SU-DHL-6 (cell line): ENCODE measurements at regions not wholly inside any gene's neighbourhood (a gene's known extent, or its start where the extent isn't known, plus 50 kb on each side); places are given as distances from the start of the nearest gene placed in this dataset.

Experiments used
- CTCF ChIP-seq: fragments of 200-600 bp; sonication (generic); IDR thresholded peaks from one replicate; pipeline ENCODE4 v1.5.1; 2017; ENCODE audit warnings: antibody characterized with exemption, mild to moderate bottlenecking, low read length, moderate library complexity; ENCODE audit not compliant: insufficient read depth, poor library complexity, severe bottlenecking
- EZH2phosphoT487 ChIP-seq: fragments of 200-600 bp; sonication (generic), shearing (Covaris generic); conservative IDR thresholded peaks from 2 replicates; pipeline ENCODE4 v1.6.1; 2018; ENCODE audit warnings: mild to moderate bottlenecking, antibody characterized with exemption, low read length, moderate library complexity, mixed read lengths

DNA sequence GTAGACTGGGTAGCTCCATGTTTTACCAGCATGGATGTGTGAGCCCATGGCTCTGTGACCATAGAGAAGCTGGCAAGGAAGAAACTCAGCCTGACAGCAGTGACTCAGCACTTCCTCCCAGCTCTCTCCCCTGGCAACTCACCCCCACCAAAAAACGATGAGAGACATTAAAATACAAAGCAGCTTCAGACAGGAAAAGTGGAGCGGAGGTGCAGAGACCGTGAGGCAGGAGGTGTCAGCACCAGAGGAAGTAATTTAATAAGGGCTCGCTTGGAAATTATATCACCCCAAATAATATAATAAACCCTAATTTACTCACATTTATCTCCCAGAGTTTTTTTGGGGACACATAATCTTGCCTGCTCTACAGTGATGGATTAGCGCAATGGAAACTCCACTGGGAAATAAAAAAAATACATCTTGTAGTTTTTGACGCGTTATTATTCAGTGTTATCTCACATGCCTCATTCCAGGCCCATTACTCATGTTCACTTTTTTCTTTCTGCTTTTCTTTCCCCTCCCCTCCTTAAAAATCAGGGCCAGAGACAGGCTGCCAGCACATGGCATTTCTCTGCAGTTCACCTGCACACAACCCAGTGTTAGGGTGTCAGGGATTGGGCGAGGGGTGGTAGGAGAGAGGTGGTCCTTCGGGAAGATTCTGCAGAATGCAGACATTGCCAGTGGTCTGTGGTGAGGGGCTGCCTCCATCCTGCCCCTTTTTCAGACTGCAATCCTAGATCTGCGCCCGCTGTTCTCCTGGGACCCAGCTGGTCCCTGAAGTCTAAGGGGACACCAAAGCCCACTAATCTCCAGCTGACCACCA is 170.8 kb downstream of the BUD13 start:
- no peak for TF ChIP-seq CTCF
- no peak for TF ChIP-seq EZH2phosphoT487
